ENCODE measurements at regions not wholly inside any gene's neighbourhood (a gene's known extent, or its start where the extent isn't known, plus 50 kb on each side); places are given as distances from the start of the nearest gene placed in this dataset.

- Histone ChIP-seq H3K9me3 (peaks cover 0 to 5% of the 10 kb centered on the region in 2 donors), H3K36me3 (no peaks in the 10 kb centered on the region), H3K4me3 (no peak overlapping the region), H3K27me3 (no peaks in the 10 kb centered on the region), H3K4me1 (no peaks in the 10 kb centered on the region), H3K27ac (no peak overlapping the region)
- intact Hi-C loops (cut with DNase I) = no loop called here
- DNase-seq (no peak), ATAC-seq (no peak)
- no peak for TF ChIP-seq CTCF (IDR thresholded peaks at IDR 0.05)
Measured at GRCh38 chr7:108686494-108686893, 116.8 kb downstream of the DNAJB9 start.

GRCh38 chr7:108697254-108697653 is 127.6 kb downstream of the DNAJB9 start:
- intact Hi-C loops (cut with DNase I) = no loop called here

GRCh38 chr7:108711611-108712010 is 141.9 kb downstream of the DNAJB9 start:
- no peaks in the 10 kb centered on the region for H3K4me1 ChIP-seq
- peaks cover 0 to 2% of the 10 kb centered on the region in 2 donors for H3K9me3 ChIP-seq
- peak in 2 of 4 donors; percentile 22 to 23 for DNase-seq
- H3K27ac ChIP-seq = no peak overlapping the region
- H3K36me3 ChIP-seq = no peaks in the 10 kb centered on the region
- intact Hi-C loops (cut with DNase I) = no loop called here
- H3K4me3 ChIP-seq = no peak overlapping the region
- no peak for TF ChIP-seq CTCF (IDR thresholded peaks at IDR 0.05)
- no peak for ATAC-seq
- H3K27me3 ChIP-seq = no peaks in the 10 kb centered on the region

More at GRCh38 chr7:108697254-108697653, 127.6 kb downstream of the DNAJB9 start:
- no peaks in the 10 kb centered on the region for H3K4me1 ChIP-seq
- H3K9me3 ChIP-seq = no peaks in the 10 kb centered on the region
- H3K4me3 ChIP-seq = no peak overlapping the region
- H3K36me3 ChIP-seq = no peaks in the 10 kb centered on the region
- no peak overlapping the region for H3K27ac ChIP-seq
- no peak for TF ChIP-seq CTCF (IDR thresholded peaks at IDR 0.05)
- DNase-seq = no peak
- no peaks in the 10 kb centered on the region for H3K27me3 ChIP-seq
- no peak for ATAC-seq

- no peak overlapping the region for H3K27ac ChIP-seq
- H3K27me3 ChIP-seq = no peaks in the 10 kb centered on the region
- H3K36me3 ChIP-seq = no peaks in the 10 kb centered on the region
- ATAC-seq (no peak), DNase-seq (no peak)
- no peak for TF ChIP-seq CTCF (IDR thresholded peaks at IDR 0.05)
- H3K9me3 ChIP-seq = peaks cover 0 to 2% of the 10 kb centered on the region in 2 donors
- no peak overlapping the region for H3K4me3 ChIP-seq
- H3K4me1 ChIP-seq = no peaks in the 10 kb centered on the region
- intact Hi-C loops (cut with DNase I) = no loop called here
Measured at GRCh38 chr7:108716783-108717182, 147.1 kb downstream of the DNAJB9 start.

- Histone ChIP-seq H3K27ac (no peak overlapping the region), H3K4me1 (no peaks in the 10 kb centered on the region), H3K36me3 (no peaks in the 10 kb centered on the region), H3K4me3 (no peak overlapping the region), H3K27me3 (no peaks in the 10 kb centered on the region), H3K9me3 (peaks cover 0 to 2% of the 10 kb centered on the region in 2 donors)
- ATAC-seq (no peak), DNase-seq (no peak)
- intact Hi-C loops (cut with DNase I) = no loop called here
- TF ChIP-seq CTCF (IDR thresholded peaks at IDR 0.05) = no peak
Measured at GRCh38 chr7:108717781-108718180, 148.1 kb downstream of the DNAJB9 start.
